SK-N-SH (cell line): ENCODE measurements at regions not wholly inside any gene's neighbourhood (a gene's known extent, or its start where the extent isn't known, plus 50 kb on each side); places are given as distances from the start of the nearest gene placed in this dataset.

Experiments
- CTCF ChIA-PET: fragments of 300-600, 350-600 bp; formaldehyde crosslinking; extraction: SDS; loops from one replicate; lab custom pipeline; 2021; lab: Yijun Ruan, JAX
- POLR2A ChIA-PET: fragments of 350-600 bp; sonication (Branson Sonifier 250); formaldehyde crosslinking; extraction: SDS; loops from one replicate; lab custom pipeline; 2020; ENCODE audit warnings: antibody characterized with exemption, inconsistent platforms; lab: Yijun Ruan, JAX
- DNase-seq: peaks from one replicate; pipeline ENCODE4 v3.0.0; 2012
- H2AFZ ChIP-seq: fragments of 200-600 bp; sonication (generic); 2 replicates; pipeline ENCODE4 v1.8.1; 2016; ENCODE audit warnings: antibody characterized with exemption, mild to moderate bottlenecking, low read depth
- H3F3A ChIP-seq: fragments of 200-600 bp; sonication (generic); replicated peaks from 2 replicates; pipeline ENCODE3; 2016; ENCODE audit warnings: antibody characterized with exemption, mild to moderate bottlenecking; ENCODE audit not compliant: insufficient read depth
- H3K27ac ChIP-seq, 2 experiments: fragments of 200-500 bp in 1 of 2; fragments of 200-600 bp in 1 of 2; sonication (Bioruptor generic) in 1 of 2; sonication (generic), shearing (Covaris generic) in 1 of 2; 2 replicates each; pipeline versions ENCODE4 v1.5.1 to v1.6.1; 2014 to 2016; ENCODE audit warnings: low read depth in 2 of 2, inconsistent platforms in 1 of 2, low read length in 1 of 2, mild to moderate bottlenecking in 1 of 2, mixed read lengths in 1 of 2
- H3K27me3 ChIP-seq: fragments of 200-600 bp; sonication (generic), shearing (Covaris generic); 2 replicates; pipeline ENCODE4 v1.6.1; 2016; ENCODE audit warnings: mixed run types; ENCODE audit not compliant: insufficient read depth
- H3K36me3 ChIP-seq, 2 experiments: fragments of 200-500 bp in 1 of 2; fragments of 200-600 bp in 1 of 2; sonication (Bioruptor generic) in 1 of 2; sonication (generic) in 1 of 2; replicated peaks in 1 of 2; 2 replicates each; pipeline versions ENCODE3 to v1.5.1; 2014 to 2016; ENCODE audit warnings: low read length in 1 of 2, mild to moderate bottlenecking in 1 of 2; ENCODE audit not compliant: insufficient read depth in 2 of 2, control insufficient read depth in 1 of 2
- H3K4me1 ChIP-seq, 2 experiments: fragments of 200-500 bp in 1 of 2; fragments of 200-600 bp in 1 of 2; sonication (Bioruptor generic) in 1 of 2; sonication (generic), shearing (Covaris generic) in 1 of 2; 2 replicates each; pipeline versions ENCODE4 v1.5.1 to v1.6.1; 2014 to 2016; ENCODE audit warnings: low read depth in 1 of 2, low read length in 1 of 2, mixed run types in 1 of 2; ENCODE audit not compliant: insufficient read depth in 2 of 2, control insufficient read depth in 1 of 2
- H3K4me2 ChIP-seq: fragments of 200-600 bp; sonication (generic), shearing (Covaris generic); 2 replicates; pipeline ENCODE4 v1.6.1; 2017; ENCODE audit warnings: mixed run types
- H3K4me3 ChIP-seq, 2 experiments: fragments of 200-500 bp in 1 of 2; fragments of 200-600 bp in 1 of 2; sonication (Bioruptor generic) in 1 of 2; sonication (generic), shearing (Covaris generic) in 1 of 2; 2 replicates each; pipeline versions ENCODE4 v1.5.1 to v1.8.1; 2014 to 2016; ENCODE audit warnings: low read depth in 2 of 2, inconsistent platforms in 1 of 2, low read length in 1 of 2, mild to moderate bottlenecking in 1 of 2, mixed read lengths in 1 of 2, moderate library complexity in 1 of 2
- H3K79me2 ChIP-seq: fragments of 200-600 bp; sonication (generic); 2 replicates; pipeline ENCODE4 v1.8.1; 2017; ENCODE audit warnings: mild to moderate bottlenecking; ENCODE audit not compliant: insufficient read depth
- H3K9ac ChIP-seq: fragments of 200-600 bp; sonication (generic); 2 replicates; pipeline ENCODE4 v1.6.1; 2017; ENCODE audit warnings: mixed run types
- H3K9me2 ChIP-seq: fragments of 200-600 bp; sonication (generic); 2 replicates; pipeline ENCODE4 v1.6.1; 2017; ENCODE audit warnings: mixed run types
- H3K9me3 ChIP-seq: fragments of 200-600 bp; sonication (generic); 2 replicates; pipeline ENCODE4 v1.6.1; 2017; ENCODE audit warnings: mixed run types, mild to moderate bottlenecking, moderate library complexity
- H4K20me1 ChIP-seq: fragments of 200-600 bp; sonication (generic); 2 replicates; pipeline ENCODE4 v1.6.1; 2017; ENCODE audit warnings: mild to moderate bottlenecking, mixed run types; ENCODE audit not compliant: insufficient read depth
- FOSL2 ChIP-seq: IDR thresholded peaks from 2 replicates; pipeline ENCODE4 v1.4.0; 2012; ENCODE audit warnings: low read depth, mild to moderate bottlenecking, moderate library complexity, borderline replicate concordance
- IRF3 ChIP-seq: fragments of 150-350 bp; IDR thresholded peaks from 2 replicates; pipeline ENCODE4 v1.6.1; 2016; ENCODE audit warnings: mild to moderate bottlenecking, low read depth, low read length
- JUND ChIP-seq: IDR thresholded peaks from 2 replicates; pipeline ENCODE4 v1.4.0; 2012
- MXI1 ChIP-seq: IDR thresholded peaks from 2 replicates; pipeline ENCODE4 v1.6.1; 2012; ENCODE audit warnings: mild to moderate bottlenecking, low read depth, low read length, improper control_type of control experiment
- NFIC ChIP-seq: IDR thresholded peaks from 2 replicates; pipeline ENCODE4 v1.4.0; 2012; ENCODE audit warnings: borderline replicate concordance
- NRF1 ChIP-seq: IDR thresholded peaks from 2 replicates; pipeline ENCODE4 v1.6.1; 2012; ENCODE audit warnings: low read depth, mild to moderate bottlenecking, low read length
- PBX3 ChIP-seq: IDR thresholded peaks from 2 replicates; pipeline ENCODE4; 2012
- REST ChIP-seq: IDR thresholded peaks from 2 replicates; pipeline ENCODE4 v1.6.1; 2012; ENCODE audit warnings: mild to moderate bottlenecking, low read depth, low read length, moderate library complexity
- TCF12 ChIP-seq: IDR thresholded peaks from 2 replicates; pipeline ENCODE4 v1.4.0; 2012
- TEAD4 ChIP-seq: IDR thresholded peaks from 2 replicates; pipeline ENCODE4 v1.4.0; 2012; ENCODE audit warnings: mild to moderate bottlenecking, borderline replicate concordance; ENCODE audit not compliant: insufficient read depth
- USF1 ChIP-seq: IDR thresholded peaks from 2 replicates; pipeline ENCODE4 v1.4.0; 2012; ENCODE audit warnings: low read depth, borderline replicate concordance
- ZBTB33 ChIP-seq: IDR thresholded peaks from 2 replicates; pipeline ENCODE4 v1.4.0; 2012; ENCODE audit warnings: low read depth, borderline replicate concordance
- WGBS: methylation state at CpG from one replicate; pipeline ENCODE4 v1.1.6; 2017; ENCODE audit warnings: low lambda C conversion rate; 5-methylcytosine and 5-hydroxymethylcytosine counted together

GRCh38 chr16:26950636-26951035 lies 116.1 kb upstream of the C16orf82 start:
- Histone ChIP-seq H3K9me3 (no peaks in the 10 kb centered on the region), H3K79me2 (no peaks in the 10 kb centered on the region), H3K4me3 (no peak overlapping the region), H4K20me1 (no peaks in the 10 kb centered on the region), H3K9ac (no peak overlapping the region), H3K27me3 (no peaks in the 10 kb centered on the region), H3K27ac (no peak overlapping the region), H2AFZ (no peak overlapping the region), H3K4me1 (no peaks in the 10 kb centered on the region), H3K4me2 (no peak overlapping the region), H3F3A (no peaks in the 10 kb centered on the region), H3K36me3 (no peaks in the 10 kb centered on the region), H3K9me2 (no peaks in the 10 kb centered on the region)
- no peak for DNase-seq
- CTCF ChIA-PET = no interaction called here
- 0% methylated on average over 4 of the region's 4 CpGs for WGBS
- TF ChIP-seq FOSL2 (no peak), NRF1 (no peak), REST (no peak), NFIC (no peak), TEAD4 (no peak), USF1 (no peak), MXI1 (no peak), ZBTB33 (no peak), JUND (no peak), IRF3 (no peak), TCF12 (no peak), PBX3 (no peak)
- POLR2A ChIA-PET = no interaction called here
